Tibial nerve (tissue), 3 donors: ENCODE measurements at regions not wholly inside any gene's neighbourhood (a gene's known extent, or its start where the extent isn't known, plus 50 kb on each side); places are given as distances from the start of the nearest gene placed in this dataset.

Source experiments
- EP300 ChIP-seq, 2 donors: sonication (generic); formaldehyde crosslinking; IDR thresholded peaks; one replicate each; pipeline ENCODE4 v1.6.1; 2017; ENCODE audit warnings: antibody characterized with exemption in 2 of 2, mild to moderate bottlenecking in 1 of 2
- POLR2A ChIP-seq, 2 donors: fragments of 450-650 bp; IDR thresholded peaks; one replicate each; pipeline ENCODE4 v1.6.1; 2017; ENCODE audit warnings: antibody characterized with exemption in 2 of 2, mild to moderate bottlenecking in 2 of 2, moderate library complexity in 2 of 2

- TF ChIP-seq POLR2A (IDR thresholded peaks at IDR 0.05), result no peak
- TF ChIP-seq EP300 (IDR thresholded peaks at IDR 0.05), result no peak
Measured at GRCh38 chr2:8430628-8431027, 251.2 kb upstream of the ID2 start.
